AML-193 (cell line): ENCODE measurements at regions not wholly inside any gene's neighbourhood (a gene's known extent, or its start where the extent isn't known, plus 50 kb on each side); places are given as distances from the start of the nearest gene placed in this dataset.
"Not testable (repeated sequence)": the region's sequence is repeated elsewhere in the genome, so short reads cannot be mapped to it uniquely, and the experiment has no call there.

Experiments used
- DNase-seq, 2 experiments: peaks; one replicate each; lab custom pipeline; 2025; lab: John Stamatoyannopoulos, UW

DNA sequence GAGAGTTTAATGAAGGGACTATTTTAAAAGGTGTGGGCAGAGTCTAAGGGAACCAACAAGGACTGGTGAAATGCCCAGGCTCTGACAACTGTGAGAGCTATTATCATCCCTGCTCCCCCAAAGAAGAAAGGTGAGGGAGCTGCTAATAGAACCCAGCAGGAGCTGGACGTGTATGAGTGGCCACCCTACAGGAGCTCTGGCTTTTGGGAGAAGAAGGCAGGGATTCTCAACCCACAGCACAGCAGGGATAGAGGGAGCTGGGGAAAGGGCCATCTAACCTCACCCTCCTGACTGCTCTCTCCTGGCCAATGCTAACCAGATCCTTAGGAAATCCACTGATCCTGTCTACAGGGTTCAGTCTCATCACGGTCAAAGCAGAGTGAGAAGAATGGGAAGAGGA, 57.1 kb downstream of the GRIN2B start:
- DNase-seq: no peak

DNA sequence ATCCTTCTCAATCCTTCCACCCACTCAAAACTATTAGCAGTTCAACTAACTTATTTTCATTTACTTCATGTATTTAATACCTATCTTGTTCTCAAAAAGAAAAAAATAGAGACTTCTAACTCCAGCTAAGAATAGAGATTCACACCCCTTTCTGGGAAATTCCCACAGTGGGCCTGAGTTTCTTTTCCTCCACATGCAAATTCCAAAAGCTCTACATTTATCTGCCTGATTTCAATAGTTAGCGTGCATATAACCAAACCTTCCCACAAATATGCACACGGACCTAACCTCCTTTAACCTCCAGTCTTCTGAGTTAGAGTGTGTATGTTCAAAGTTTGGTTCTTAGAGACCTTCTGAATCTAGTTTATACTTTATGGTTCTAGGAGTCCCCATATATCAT, 62.5 kb downstream of the GRIN2B start:
- DNase-seq: no peak

DNA sequence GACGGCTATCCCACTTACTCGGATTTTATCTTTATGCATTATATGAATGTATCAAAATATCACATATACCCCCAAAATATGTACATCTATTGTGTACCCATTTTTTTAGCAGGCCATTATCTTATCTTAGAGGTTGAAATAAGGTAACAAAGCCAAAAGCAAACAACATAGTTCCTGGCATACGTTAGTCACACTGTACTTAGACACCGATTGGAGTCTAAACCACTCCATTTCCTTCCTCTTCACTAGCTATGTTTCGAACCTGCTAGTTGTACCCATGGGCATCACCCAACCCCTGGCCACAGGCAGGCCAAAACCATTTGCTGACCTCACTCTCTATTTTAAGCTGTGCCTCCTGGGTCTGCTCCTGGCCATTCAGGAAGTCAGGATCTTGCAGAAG, 66.3 kb downstream of the GRIN2B start:
- DNase-seq: no peak

DNA sequence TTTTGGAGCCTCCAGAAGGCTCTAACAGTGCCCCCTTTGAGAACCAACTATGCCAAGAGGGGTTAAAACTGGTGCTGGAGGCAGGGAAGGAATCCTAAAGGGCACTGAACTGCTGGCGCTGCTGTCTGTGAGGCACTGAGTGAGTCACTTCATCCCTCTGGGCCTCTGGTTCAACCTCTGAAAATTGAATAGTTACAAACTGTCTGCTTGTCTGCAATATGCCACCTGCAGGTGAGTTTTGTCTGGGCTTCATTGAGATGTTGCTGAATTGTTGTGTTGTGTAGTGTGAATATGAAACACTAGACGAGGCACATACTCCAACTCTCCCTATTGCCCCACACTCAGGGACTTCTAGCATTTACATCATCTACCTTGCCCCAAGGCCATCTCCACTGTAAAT, 68.0 kb downstream of the GRIN2B start:
- DNase-seq: no peak

DNA sequence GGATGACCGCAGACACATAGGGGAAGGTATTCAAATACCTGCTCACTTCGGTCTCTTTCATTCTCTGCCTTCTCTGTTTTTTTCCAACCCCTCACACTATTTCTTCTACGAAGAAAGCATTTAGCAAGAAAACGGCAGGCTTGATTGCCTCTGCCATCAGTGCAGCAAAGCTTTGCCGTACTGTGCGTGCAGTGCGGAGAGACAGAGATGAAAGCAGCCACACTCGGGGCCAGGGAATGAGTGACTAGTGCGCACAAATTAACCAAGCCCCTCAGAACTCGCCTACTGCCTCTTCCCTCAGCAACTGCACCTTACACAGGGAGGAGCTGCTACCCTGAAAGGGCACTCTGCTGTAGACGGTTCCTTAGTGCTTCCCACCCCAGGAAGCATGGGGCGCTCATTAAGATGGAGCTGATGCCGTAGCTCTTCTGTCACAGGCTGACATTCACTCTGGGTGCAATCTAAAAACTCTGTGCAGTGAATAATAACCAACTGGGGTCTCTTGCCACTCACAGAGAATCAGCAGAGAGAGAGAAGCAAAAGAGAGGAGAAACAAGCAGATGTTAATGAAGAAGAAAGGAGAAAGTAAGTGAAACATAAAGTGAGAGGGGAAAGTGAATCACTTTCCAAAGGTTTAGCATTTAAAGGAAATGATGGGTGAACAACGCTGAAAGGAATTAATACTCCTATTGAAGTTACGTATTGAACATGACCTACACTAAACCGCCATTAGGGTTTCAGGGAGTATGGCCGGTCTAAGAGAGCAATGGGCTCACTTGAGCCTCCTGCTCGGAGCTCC, 69.4 kb downstream of the GRIN2B start:
- no peak for DNase-seq

DNA sequence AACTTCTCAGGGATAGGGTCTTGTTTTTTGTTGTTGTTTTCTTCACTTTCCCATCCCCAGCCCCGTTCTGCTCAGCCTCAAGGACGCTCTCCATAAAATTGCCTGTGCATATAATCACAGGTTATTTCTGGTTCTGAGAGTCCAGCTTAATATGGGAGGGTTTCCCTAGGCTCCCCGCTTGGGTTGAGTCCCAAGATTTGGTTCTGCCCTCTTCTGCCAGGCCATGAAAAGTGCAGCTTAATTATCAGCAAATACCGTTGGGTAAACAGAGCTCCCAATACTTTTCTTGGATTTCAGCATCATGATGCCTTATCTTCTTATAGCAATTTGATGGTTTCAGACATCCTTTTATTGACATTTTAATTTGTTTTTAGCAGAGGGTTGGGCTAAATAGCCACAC, 75.6 kb downstream of the GRIN2B start:
- no peak for DNase-seq

DNA sequence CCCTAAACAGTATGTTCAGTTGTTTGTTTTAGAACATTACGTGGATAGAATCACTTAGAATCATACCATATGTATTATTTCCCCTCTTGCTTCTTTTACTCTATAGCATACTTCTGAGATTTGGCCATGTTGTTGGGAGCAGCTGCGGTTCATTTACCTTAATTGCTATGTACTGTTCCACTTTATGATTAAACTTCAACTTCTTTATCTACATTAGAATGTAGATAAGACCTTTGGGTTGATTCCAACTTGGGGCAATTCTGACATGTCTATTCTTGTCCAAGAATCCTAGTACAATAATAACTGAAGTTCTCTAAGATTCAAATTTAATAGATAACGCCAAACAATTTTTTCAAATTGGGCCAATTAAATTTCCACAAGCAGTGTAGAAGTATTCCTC, 80.7 kb downstream of the GRIN2B start:
- DNase-seq: no peak

DNA sequence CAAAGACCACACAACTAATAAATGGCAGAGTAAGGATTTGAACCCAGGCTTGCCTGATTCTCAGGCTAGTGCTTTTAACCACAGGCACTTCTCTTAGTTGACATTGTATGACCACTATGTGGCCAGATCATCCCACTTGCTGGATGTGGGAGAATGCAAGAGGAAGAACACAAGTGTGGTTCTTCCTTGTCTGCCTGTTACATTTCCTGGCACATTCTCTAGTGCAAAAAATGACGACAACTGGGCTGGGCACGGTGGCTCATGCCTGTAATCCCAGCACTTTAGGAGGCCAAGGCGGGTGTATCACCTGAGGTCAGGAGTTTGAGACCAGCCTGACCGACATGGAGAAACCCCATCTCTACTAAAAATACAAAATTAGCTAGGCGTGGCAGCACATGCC, 83.0 kb downstream of the GRIN2B start:
- not testable (repeated sequence) for DNase-seq

DNA sequence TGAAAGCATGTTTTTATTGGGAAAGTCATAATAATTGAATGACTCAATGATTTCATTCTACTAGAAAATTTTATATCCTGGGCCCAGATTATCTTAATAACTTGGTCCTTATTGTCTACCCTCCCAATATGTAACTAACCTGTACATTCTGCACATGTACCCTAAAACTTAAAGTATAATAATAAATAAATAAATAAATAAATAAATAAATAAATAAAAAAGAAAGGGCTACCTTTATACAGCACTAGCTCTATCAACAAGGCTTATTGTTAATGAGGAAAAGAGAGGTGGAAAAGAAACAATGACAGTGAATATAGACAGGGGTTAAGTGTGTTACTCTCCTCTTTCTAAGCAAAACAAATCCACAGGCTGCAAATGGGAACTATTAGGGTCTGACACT, 83.6 kb downstream of the GRIN2B start:
- DNase-seq: no peak

DNA sequence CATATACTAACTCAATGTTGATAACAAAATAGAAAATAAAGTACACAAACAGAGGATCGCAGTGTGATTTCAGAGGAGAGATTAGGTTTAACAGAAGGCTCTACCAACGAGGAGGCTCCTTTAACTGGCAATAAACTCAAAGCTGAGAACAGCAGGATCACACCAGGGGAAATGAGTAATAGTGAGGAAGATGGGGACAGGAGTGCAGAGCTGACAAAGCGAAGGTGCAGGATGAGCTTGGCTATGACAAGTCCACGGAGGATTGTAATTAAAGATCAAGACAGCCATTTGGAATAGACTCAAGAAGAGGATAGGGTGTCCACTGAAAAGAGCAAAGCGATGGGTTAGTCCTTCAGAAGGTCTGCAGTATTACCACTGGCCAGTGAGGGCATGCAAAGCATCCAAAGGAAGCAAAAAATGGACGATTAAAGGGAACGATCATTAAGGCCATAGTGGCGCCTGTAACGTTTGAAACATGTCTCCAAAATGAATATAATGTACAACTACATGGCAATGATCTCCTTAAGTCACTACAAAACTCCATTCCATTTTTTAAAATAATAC, 85.3 kb downstream of the GRIN2B start:
- DNase-seq: no peak

DNA sequence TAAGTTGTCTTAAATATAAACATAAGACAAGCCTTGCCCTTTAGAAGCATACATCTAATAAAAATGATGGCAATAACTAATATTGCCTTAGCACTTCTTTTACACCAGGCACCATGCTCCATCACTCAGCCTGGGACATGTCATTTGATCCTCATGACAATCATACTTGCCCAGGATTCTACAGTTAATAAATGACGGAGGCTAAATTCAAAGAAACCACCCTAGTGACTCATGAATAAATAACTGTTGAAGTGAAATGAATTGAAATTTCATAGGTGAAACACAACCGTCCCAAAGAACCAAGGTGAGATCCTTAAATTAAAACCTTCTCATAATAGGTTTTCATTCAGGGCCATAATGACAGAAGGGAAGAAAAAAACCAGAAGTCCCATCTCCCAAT, 89.5 kb downstream of the GRIN2B start:
- no peak for DNase-seq

DNA sequence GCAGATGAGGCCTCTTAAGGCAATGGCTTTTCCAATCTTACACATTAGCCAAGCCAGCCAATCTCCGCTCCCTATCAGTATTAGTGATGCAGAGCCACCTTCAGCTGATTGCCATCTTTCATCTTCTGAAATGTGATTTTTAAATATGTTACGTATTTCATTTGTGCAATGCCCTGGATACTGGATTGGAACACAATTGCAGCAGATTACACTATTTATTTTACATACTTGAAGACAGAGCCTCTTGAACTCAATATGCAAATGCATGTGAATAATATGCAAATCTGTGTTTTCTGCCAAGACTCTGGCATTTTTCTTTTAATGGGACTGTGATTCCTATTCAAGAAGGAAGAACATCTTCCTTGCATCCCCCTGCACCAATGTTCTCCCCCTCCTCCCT, 90.5 kb downstream of the GRIN2B start:
- DNase-seq: no peak

DNA sequence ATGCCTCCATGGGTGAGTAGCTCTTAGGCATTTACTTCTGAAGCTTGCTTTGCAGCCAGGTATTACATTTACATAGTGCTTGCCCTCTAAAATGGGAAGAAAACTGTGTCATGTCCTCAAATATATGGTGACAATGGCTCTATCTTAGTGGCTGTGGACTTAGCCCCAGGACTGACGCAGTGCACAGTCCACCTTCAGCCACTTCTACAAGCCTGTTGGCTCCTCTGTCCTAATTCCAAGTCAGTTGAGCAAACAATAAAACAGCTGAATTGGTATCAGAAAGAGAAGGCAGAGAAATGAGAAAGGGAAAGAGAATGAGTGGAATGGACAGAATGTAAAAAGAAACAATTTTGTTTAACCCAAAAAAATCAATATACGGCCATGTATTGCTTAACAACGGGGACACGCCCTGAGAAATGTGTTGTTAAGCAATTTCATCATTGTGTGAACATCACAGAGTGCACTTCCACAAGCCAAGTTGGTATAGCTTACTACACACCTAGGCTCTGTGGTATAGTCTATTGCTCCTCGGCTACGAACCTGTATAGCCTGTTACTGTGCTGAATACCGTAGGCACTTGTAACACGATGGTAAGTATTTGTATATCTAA, 93.5 kb downstream of the GRIN2B start:
- DNase-seq: no peak

DNA sequence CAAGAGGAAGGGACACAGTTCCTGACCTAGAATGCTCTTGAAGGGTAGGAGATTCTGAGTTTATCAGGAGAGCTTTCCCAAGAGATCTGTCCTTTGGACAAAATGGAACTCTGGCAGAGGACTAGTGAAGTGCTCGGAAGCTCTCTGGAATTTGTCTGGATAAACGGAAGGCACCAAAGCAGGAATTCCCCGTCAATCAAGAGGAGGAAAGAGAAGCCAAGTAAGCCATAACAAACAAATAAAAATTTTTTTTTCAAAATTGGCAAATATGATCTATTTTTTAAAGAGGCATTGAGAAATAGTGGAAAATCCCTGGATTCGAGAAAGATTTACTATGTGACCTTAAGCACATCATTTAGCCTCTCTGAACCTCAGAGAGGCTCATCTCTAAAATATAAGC, 99.2 kb downstream of the GRIN2B start:
- DNase-seq: no peak

DNA sequence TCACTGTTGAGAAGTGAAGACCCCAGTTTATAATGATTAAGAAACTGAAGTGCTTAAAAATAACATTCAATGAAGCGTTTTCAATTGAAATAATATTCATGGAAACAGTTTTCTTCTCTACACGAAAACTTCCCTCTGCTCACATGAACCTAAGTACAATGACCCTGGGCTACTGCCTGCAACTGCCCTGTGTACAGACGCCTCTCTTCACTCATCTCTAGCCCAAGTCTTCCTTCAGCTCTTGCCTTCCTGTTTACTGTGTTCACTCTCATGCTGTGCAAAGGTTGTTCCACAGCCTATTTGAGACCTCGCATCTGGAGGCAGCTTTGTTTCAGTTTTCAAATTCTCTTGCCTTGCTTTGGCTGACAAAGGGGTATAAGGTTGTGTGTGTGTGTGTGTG, 100.8 kb downstream of the GRIN2B start:
- no peak for DNase-seq

DNA sequence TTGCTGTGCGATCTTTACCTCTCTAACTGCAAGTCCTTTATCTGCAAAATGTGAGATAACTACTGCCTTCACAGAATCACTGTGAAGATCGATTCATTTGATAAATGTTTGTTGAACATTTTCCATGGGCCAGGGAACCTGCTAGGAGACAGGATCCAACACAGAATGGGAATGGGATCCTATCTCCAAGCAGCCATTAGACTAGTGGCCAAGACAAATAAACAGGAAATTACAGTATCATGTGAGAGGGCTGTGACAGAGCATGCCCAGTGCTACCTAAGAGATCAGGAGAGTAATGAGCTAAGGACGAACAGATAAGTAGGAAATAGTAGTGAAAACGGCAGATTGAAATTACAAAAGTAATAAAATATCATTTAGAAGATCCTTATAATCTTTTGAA, 105.7 kb downstream of the GRIN2B start:
- no peak for DNase-seq

DNA sequence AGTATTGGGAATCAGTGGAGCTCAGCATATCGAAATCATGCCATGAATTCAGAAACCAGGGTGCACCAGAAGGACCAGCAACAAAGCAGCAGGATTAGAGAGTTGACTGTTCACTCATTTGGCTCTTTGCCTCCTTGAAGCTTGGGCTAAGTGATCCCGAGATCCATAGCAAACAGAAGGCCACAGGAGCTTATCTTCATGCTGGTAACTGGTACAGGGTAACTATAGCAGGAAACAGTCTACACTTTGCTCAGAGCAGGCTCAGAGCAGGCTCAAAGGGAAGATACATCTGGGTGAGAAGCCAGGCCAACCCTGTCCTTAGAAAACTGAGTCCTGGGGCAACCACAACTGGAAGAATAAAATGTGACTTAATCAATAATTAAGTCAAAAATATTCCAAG, 111.1 kb downstream of the GRIN2B start:
- DNase-seq: no peak

DNA sequence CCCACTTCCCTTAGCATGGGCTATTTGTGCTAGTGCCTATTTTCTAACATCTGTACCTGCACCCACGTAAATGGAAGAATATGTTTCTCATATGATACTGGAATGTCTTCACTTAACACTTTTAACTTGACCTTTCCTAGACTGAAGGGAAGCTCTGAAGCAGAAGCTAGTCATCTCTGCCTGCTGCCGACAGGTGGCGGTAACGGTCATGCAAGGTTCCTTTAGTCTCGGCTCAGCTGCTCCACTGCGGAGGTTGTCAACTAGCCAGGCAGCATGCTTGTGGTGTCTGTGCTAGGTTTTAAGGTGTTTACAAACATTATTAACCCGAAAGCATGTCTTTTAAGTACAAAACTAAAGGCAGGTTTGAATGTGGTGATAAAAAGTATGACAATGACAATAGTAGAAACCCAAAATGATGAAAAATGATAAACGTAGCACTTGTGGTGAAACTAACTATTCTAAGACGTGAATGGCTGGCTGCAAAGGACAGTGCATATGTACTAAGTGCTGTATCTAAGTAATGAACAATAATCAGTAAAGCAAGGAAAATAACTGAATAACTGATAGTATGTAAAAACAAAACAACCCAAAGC, 117.2 kb downstream of the GRIN2B start:
- peak; percentile 23 to 43 for DNase-seq

DNA sequence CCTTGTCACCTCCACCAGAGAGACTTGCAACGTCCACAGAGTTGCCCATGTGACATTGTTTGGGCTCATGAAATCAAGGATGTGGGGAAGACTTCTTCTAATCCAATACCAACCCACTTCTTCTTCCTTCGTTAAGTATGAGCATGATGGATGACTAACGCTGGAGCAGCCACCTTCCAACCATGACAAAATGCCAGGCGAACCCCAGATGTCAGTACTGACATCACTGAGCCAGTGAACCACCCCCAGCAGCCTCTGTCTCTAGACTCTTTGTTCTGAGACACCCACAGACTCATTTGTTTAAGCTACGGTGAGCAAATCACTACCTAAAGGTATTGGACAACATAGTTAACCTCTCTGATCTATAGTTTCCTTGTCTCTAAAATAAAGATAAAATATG, 123.7 kb downstream of the GRIN2B start:
- DNase-seq: no peak

DNA sequence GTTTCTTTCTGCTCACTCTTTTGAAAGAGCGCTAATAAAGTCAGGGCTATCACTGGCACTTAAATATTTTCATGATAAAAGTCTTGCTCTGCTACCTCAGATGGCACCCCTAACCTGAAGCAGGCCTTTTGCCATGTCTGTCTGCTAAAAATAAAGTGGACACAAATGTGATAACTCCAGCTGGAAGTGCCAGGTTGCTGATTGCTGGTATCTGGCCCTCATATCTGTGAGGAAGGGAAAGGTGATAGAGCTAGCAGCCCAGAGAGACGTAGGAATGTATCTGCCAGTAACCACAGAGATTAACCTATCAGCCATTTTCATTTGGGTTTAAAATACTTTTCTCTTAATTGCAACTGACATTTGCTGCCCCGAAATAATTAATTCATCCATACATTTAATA, 127.9 kb downstream of the GRIN2B start:
- DNase-seq: no peak

DNA sequence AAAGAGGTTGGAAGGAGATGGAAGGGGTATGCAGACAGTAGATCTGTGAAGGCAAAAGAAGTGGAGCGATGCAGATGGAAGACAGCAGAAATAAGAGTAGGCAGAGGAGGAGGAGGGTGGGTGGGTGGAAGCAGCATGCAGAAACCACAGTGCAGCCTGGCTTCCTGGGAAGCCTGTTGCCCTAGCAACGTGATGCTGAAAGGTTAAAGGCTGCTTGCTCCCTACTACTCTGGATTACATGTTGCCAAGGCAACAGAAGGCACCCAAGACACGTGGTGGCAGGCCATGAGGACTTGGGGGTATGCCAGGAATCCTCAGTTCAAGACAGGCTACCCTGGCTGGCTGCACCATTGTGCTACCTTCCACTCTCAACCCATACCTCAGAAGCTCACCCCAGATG, 129.6 kb downstream of the GRIN2B start:
- no peak for DNase-seq

DNA sequence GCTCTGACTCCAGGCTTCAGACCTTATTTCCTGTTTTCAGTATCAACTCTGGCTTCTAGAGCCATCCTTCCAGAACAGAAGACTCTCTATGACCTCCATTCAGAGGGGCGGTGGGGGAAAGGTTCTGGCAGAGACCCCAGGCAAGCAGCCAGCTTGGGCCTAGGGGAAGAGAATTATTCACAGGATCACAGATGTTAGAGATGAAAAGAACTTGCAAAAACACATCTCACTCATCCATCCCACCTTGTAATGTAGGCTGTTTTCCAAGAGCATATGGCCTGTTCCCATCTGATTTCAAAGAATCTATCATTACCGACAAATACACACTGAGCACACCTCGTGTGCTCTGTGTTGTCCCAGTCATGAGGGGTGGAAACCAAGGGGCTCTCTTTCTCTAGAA, 131.9 kb downstream of the GRIN2B start:
- no peak for DNase-seq

DNA sequence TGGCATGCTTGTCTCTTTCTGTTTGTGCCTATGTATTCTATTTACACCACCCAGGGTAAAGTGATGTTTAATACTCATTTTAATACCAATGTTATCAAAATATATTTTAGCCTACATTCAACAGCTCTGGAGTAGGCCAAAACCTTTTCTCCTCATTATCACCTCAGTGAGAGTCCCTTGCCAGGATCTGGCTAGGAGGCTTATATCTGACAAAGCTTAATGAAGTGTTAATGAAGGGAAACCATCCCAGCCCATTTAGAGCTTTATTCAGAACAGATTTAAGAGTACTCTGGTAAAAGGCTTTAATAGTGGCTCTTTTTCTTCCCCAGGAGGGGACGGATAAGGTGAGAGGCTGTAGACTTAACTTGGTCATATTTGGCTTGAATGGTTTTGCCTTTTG, 137.6 kb downstream of the GRIN2B start:
- DNase-seq: no peak
